Stimulated activated CD8-positive, alpha-beta memory T cell treated with anti-CD3 and anti-CD28 coated beads, Interleukin-4, amount 100 ng/mL, for 48 hours (primary cell): ENCODE measurements at regions not wholly inside any gene's neighbourhood (a gene's known extent, or its start where the extent isn't known, plus 50 kb on each side); places are given as distances from the start of the nearest gene placed in this dataset.

ENCODE experiments used
- DNase-seq: peaks from one replicate; pipeline ENCODE4 v3.0.0-alpha.2; 2020

- DNase-seq, result no peak
These were observed 191.0 kb upstream of the C1orf174 start for GRCh38 chr1:4090976-4091660.

GRCh38 chr1:4091996-4092395 lies 191.9 kb upstream of the C1orf174 start:
- DNase-seq, result no peak

- no peak for DNase-seq
These were observed 193.9 kb upstream of the C1orf174 start for GRCh38 chr1:4093856-4094565.

- no peak for DNase-seq
These were observed 195.4 kb upstream of the C1orf174 start for GRCh38 chr1:4095433-4095971.

GRCh38 chr1:4101459-4102161 lies 201.5 kb upstream of the C1orf174 start:
- DNase-seq, result no peak

- no peak for DNase-seq
These were observed 205.3 kb upstream of the C1orf174 start for GRCh38 chr1:4105300-4105880.

- DNase-seq, result no peak
These were observed 206.7 kb upstream of the C1orf174 start for GRCh38 chr1:4106731-4107130.

- DNase-seq, result no peak
These were observed 207.2 kb upstream of the C1orf174 start for GRCh38 chr1:4107291-4107690.

GRCh38 chr1:4108331-4108730 lies 208.3 kb upstream of the C1orf174 start:
- DNase-seq, result no peak

GRCh38 chr1:4108758-4109627 lies 208.9 kb upstream of the C1orf174 start:
- no peak for DNase-seq

GRCh38 chr1:4109628-4109940 lies 209.5 kb upstream of the C1orf174 start:
- DNase-seq, result no peak

GRCh38 chr1:4110888-4111287 lies 210.8 kb upstream of the C1orf174 start:
- DNase-seq, result no peak

GRCh38 chr1:4113897-4114296 lies 213.8 kb upstream of the C1orf174 start:
- no peak for DNase-seq

GRCh38 chr1:4115191-4115900 lies 215.3 kb upstream of the C1orf174 start:
- no peak for DNase-seq

GRCh38 chr1:4117196-4117595 lies 217.1 kb upstream of the C1orf174 start:
- DNase-seq, result no peak

GRCh38 chr1:4118746-4119515 lies 218.9 kb upstream of the C1orf174 start:
- DNase-seq, result no peak

- no peak for DNase-seq
These were observed 219.6 kb upstream of the C1orf174 start for GRCh38 chr1:4119516-4120220.

- no peak for DNase-seq
These were observed 220.7 kb upstream of the C1orf174 start for GRCh38 chr1:4120557-4121292.

- DNase-seq, result no peak
These were observed 221.2 kb upstream of the C1orf174 start for GRCh38 chr1:4121293-4121684.
